ENCODE measurements at regions not wholly inside any gene's neighbourhood (a gene's known extent, or its start where the extent isn't known, plus 50 kb on each side); places are given as distances from the start of the nearest gene placed in this dataset.

GRCh38 chr4:159483782-159484741 is 381.2 kb downstream of the RAPGEF2 start:
- no peak overlapping the region for H3K4me3 ChIP-seq (ENCODE audit: low read length)
- DNase-seq (ENCODE audit: low read depth) = peak; percentile 55
- TF ChIP-seq CTCF (IDR thresholded peaks at IDR 0.05; ENCODE audit: insufficient read depth, low read depth, low read length, missing control alignments) = no peak

GRCh38 chr4:159484864-159485263 is 382.0 kb downstream of the RAPGEF2 start:
- DNase-seq (ENCODE audit: low read depth) = peak; percentile 78
- no peak overlapping the region for H3K4me3 ChIP-seq (ENCODE audit: low read length)
- TF ChIP-seq CTCF (IDR thresholded peaks at IDR 0.05; ENCODE audit: insufficient read depth, low read depth, low read length, missing control alignments) = no peak

GRCh38 chr4:159487284-159487747 is 384.4 kb downstream of the RAPGEF2 start:
- TF ChIP-seq CTCF (IDR thresholded peaks at IDR 0.05; ENCODE audit: insufficient read depth, low read depth, low read length, missing control alignments) = peak; percentile 87
- peak; percentile 77 for DNase-seq (ENCODE audit: low read depth)
- no peak overlapping the region for H3K4me3 ChIP-seq (ENCODE audit: low read length)

DNA sequence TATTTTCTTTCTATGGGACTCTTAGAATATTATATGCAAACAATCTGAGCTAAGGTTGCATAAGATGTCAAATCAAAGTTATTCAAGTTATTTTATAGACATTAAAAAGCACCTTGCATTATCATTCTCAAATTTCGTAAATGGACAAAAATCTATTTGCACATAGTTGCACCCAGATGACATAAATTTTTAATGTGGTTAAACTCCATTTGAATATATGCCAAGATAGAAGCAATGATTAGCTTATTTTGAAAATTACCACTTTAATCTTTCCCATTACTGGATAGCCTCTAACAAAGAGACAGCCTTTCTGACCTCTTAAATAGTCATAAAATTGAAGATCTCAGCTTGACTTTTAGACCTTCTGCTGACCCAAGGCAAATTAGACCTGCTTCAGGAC is 386.8 kb downstream of the RAPGEF2 start:
- DNase-seq (ENCODE audit: low read depth) = no peak
- TF ChIP-seq CTCF (IDR thresholded peaks at IDR 0.05; ENCODE audit: insufficient read depth, low read depth, low read length, missing control alignments) = no peak
- no peak overlapping the region for H3K4me3 ChIP-seq (ENCODE audit: low read length)

DNA sequence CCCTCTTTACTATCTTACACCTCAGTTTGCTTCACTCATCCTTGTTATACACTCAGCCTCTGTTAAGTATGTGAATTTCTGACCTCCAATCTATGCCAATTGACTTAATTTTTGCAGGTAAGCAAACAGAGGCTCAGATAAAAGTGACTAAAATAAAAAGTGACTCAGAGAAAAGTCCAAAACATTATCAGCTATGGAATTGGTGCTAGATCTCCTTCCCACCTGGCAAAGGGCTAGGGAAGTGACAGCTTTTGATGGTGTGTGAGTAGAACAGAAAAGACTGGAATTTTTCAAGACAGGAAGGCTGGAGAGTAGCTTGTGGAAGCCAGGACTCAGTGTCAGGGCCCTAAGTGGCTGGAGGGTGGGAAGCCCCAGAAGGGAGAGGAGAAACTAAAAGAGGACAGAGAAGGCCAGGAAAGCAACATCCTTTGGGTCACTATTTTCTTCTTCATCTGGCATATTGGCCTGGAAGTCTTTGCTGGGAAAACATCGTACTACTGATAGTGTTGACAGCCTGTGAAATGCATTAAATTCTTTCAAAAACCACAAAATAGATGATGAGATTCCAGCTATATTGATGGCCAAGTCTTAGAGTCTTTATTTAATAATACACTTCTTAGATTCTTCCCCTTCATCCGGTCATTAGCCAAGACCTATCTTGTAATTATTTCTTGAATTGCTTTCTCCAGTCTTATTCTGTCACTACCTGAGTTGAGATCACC is 392.8 kb downstream of the RAPGEF2 start:
- TF ChIP-seq CTCF (IDR thresholded peaks at IDR 0.05; ENCODE audit: insufficient read depth, low read depth, low read length, missing control alignments) = no peak
- no peak for DNase-seq (ENCODE audit: low read depth)

GRCh38 chr4:159496248-159496647 is 393.4 kb downstream of the RAPGEF2 start:
- no peak overlapping the region for H3K4me3 ChIP-seq (ENCODE audit: low read length)
- DNase-seq (ENCODE audit: low read depth) = no peak
- no peak for TF ChIP-seq CTCF (IDR thresholded peaks at IDR 0.05; ENCODE audit: insufficient read depth, low read depth, low read length, missing control alignments)

More for the DNA sequence above, 392.8 kb downstream of the RAPGEF2 start:
- no peak overlapping the region for H3K4me3 ChIP-seq (ENCODE audit: low read length)
